CD14-positive monocyte (primary cell): ENCODE measurements at regions not wholly inside any gene's neighbourhood (a gene's known extent, or its start where the extent isn't known, plus 50 kb on each side); places are given as distances from the start of the nearest gene placed in this dataset.

Source experiments
- DNase-seq, 3 donors: peaks; one replicate each; pipeline ENCODE4 v3.0.0-alpha.2; 2011 to 2022
- H2AFZ ChIP-seq: 2 replicates; pipeline ENCODE4 v1.6.0; 2012; ENCODE audit warnings: mild to moderate bottlenecking, low read depth, low read length, inconsistent platforms; ENCODE audit not compliant: insufficient read depth, poor library complexity, severe bottlenecking
- H3K27ac ChIP-seq, 2 donors: 1 replicate in 1 of 2; 2 replicates in 1 of 2; pipeline ENCODE4 v1.5.1; 2012 to 2013; ENCODE audit warnings: low read length in 2 of 2, control low read depth in 1 of 2, inconsistent platforms in 1 of 2, low read depth in 1 of 2, mild to moderate bottlenecking in 1 of 2
- H3K27me3 ChIP-seq, 2 donors: one replicate each; pipeline versions ENCODE4 v1.6.0 to v1.6.1; 2011 to 2013; ENCODE audit warnings: low read length in 2 of 2; ENCODE audit not compliant: control insufficient read depth in 2 of 2, insufficient read depth in 2 of 2
- H3K36me3 ChIP-seq, 2 donors: replicated peaks in 1 of 2; 1 replicate in 1 of 2; 2 replicates in 1 of 2; pipeline versions ENCODE4 v1.5.1 to v1.6.1; 2012 to 2013; ENCODE audit warnings: low read length in 2 of 2, control low read depth in 1 of 2, inconsistent platforms in 1 of 2, mild to moderate bottlenecking in 1 of 2; ENCODE audit not compliant: insufficient read depth in 2 of 2, control insufficient read depth in 1 of 2
- H3K4me1 ChIP-seq, 2 donors: 1 replicate in 1 of 2; 2 replicates in 1 of 2; pipeline versions ENCODE4 v1.5.1 to v1.6.1; 2012 to 2013; ENCODE audit warnings: low read length in 2 of 2, control low read depth in 1 of 2, inconsistent platforms in 1 of 2, mild to moderate bottlenecking in 1 of 2, moderate library complexity in 1 of 2; ENCODE audit not compliant: insufficient read depth in 2 of 2, control insufficient read depth in 1 of 2
- H3K4me2 ChIP-seq: replicated peaks from 2 replicates; pipeline ENCODE3; 2012; ENCODE audit warnings: low read length, moderate library complexity, mild to moderate bottlenecking; ENCODE audit not compliant: poor library complexity, severe bottlenecking; ENCODE audit errors: extremely low read depth
- H3K4me3 ChIP-seq, 3 experiments: fragments of 200-600 bp in 1 of 3; sonication (generic) in 1 of 3; replicated peaks in 1 of 3; 1 replicate in 2 of 3; 2 replicates in 1 of 3; pipeline ENCODE4 v1.5.1; 2011 to 2013; ENCODE audit warnings: low read length in 3 of 3, mild to moderate bottlenecking in 3 of 3, control low read depth in 2 of 3, low read depth in 2 of 3, inconsistent platforms in 1 of 3, moderate library complexity in 1 of 3
- H3K79me2 ChIP-seq: 2 replicates; pipeline ENCODE4 v1.6.0; 2012; ENCODE audit warnings: mild to moderate bottlenecking, control low read depth, inconsistent platforms, low read length, moderate library complexity; ENCODE audit not compliant: insufficient read depth
- H3K9ac ChIP-seq: 2 replicates; pipeline ENCODE4 v1.6.0; 2017; ENCODE audit warnings: low read length, mild to moderate bottlenecking; ENCODE audit not compliant: insufficient read depth, poor library complexity, severe bottlenecking
- H3K9me3 ChIP-seq, 2 donors: replicated peaks in 1 of 2; 1 replicate in 1 of 2; 2 replicates in 1 of 2; pipeline versions ENCODE4 v1.5.1 to v1.6.1; 2012 to 2013; ENCODE audit warnings: low read length in 2 of 2, control low read depth in 1 of 2; ENCODE audit not compliant: control insufficient read depth in 1 of 2, insufficient read depth in 1 of 2
- H4K20me1 ChIP-seq: 2 replicates; pipeline ENCODE4 v1.6.0; 2012; ENCODE audit warnings: mild to moderate bottlenecking, low read length, control low read depth, moderate library complexity; ENCODE audit not compliant: insufficient read depth
- H3K27ac Mint-ChIP-seq, 7 donors: one replicate each; pipeline ENCODE4 v1.8.0; 2020; ENCODE audit warnings: mild to moderate bottlenecking in 7 of 7, mixed read lengths in 7 of 7, moderate library complexity in 6 of 7, inconsistent platforms in 2 of 7
- H3K27me3 Mint-ChIP-seq, 3 donors: one replicate each; pipeline ENCODE4 v1.8.0; 2021 to 2022; ENCODE audit warnings: low read depth in 3 of 3, mild to moderate bottlenecking in 3 of 3, mixed read lengths in 3 of 3, moderate library complexity in 3 of 3, inconsistent platforms in 1 of 3
- H3K36me3 Mint-ChIP-seq, 2 donors: one replicate each; pipeline ENCODE4 v1.8.0; 2020; ENCODE audit warnings: mixed read lengths in 2 of 2, inconsistent platforms in 1 of 2, mild to moderate bottlenecking in 1 of 2
- H3K4me1 Mint-ChIP-seq: one replicate; pipeline ENCODE4 v1.8.0; 2020; ENCODE audit warnings: mild to moderate bottlenecking, mixed read lengths
- H3K4me3 Mint-ChIP-seq, 2 donors: one replicate each; pipeline ENCODE4 v1.8.0; 2020; ENCODE audit warnings: mild to moderate bottlenecking in 2 of 2, mixed read lengths in 2 of 2, moderate library complexity in 1 of 2
- H3K9me3 Mint-ChIP-seq, 7 donors: one replicate each; pipeline ENCODE4 v1.8.0; 2020 to 2022; ENCODE audit warnings: mixed read lengths in 7 of 7, mild to moderate bottlenecking in 6 of 7, moderate library complexity in 6 of 7, inconsistent platforms in 2 of 7
- CTCF ChIP-seq: fragments of 200-600 bp; IDR thresholded peaks from one replicate; pipeline ENCODE4 v1.8.0; 2022; ENCODE audit warnings: antibody characterized with exemption, mild to moderate bottlenecking
- WGBS: methylation state at CpG from one replicate; pipeline ENCODE4 v1.1.5; 2013; ENCODE audit warnings: missing lambda C conversion rate; ENCODE audit not compliant: insufficient coverage; 5-methylcytosine and 5-hydroxymethylcytosine counted together
- intact Hi-C, 2 donors: fragments of 100-400 bp; cut with micrococcal nuclease; formaldehyde crosslinking; loops; one replicate each; pipeline versions ENCODE4 v1.15.0 to v1.15.1; 2023

- H3K36me3 Mint-ChIP-seq: no peaks in the 10 kb centered on the region
- H3K9me3 Mint-ChIP-seq: peaks cover 0 to 4% (median under 1%) of the 10 kb centered on the region in 7 donors
- no peaks in the 10 kb centered on the region for H3K79me2 ChIP-seq
- no peak overlapping the region for H2AFZ ChIP-seq
- no peaks in the 10 kb centered on the region for H3K27me3 ChIP-seq
- 100% methylated on average over 12 of the region's 15 CpGs for WGBS
- no peaks in the 10 kb centered on the region for H3K36me3 ChIP-seq
- intact Hi-C loops: no loop called here
- H3K4me1 ChIP-seq: no peaks in the 10 kb centered on the region
- H3K4me3 ChIP-seq: no peak overlapping the region
- no peak for DNase-seq
- no peak overlapping the region for H3K27ac Mint-ChIP-seq
- no peak overlapping the region for H3K4me2 ChIP-seq
- H3K27ac ChIP-seq: no peak overlapping the region
- H3K9me3 ChIP-seq: no peaks in the 10 kb centered on the region
- H3K4me3 Mint-ChIP-seq: no peak overlapping the region
- peaks cover 2 to 3% (median 2%) of the 10 kb centered on the region in 3 donors for H3K27me3 Mint-ChIP-seq
- H3K9ac ChIP-seq: no peak overlapping the region
- H3K4me1 Mint-ChIP-seq: no peaks in the 10 kb centered on the region
- no peaks in the 10 kb centered on the region for H4K20me1 ChIP-seq
- no peak for TF ChIP-seq CTCF
Observed at GRCh38 chr10:3404381-3404780, 231.8 kb upstream of the PITRM1 start.

GRCh38 chr10:3402187-3402751, 229.7 kb upstream of the PITRM1 start:
- Histone ChIP-seq H2AFZ (no peak overlapping the region), H3K9me3 (no peaks in the 10 kb centered on the region), H3K9ac (no peak overlapping the region), H3K79me2 (no peaks in the 10 kb centered on the region), H3K27me3 (no peaks in the 10 kb centered on the region), H3K27ac (no peak overlapping the region), H3K36me3 (no peaks in the 10 kb centered on the region), H3K4me2 (no peak overlapping the region), H4K20me1 (no peaks in the 10 kb centered on the region), H3K4me1 (no peaks in the 10 kb centered on the region), H3K4me3 (no peak overlapping the region)
- intact Hi-C loops: no loop called here
- Mint-ChIP-seq H3K27me3 (peaks cover 2 to 3% (median 3%) of the 10 kb centered on the region in 3 donors), H3K4me3 (no peak overlapping the region), H3K9me3 (peaks cover 0 to 3% (median 0%) of the 10 kb centered on the region in 7 donors), H3K27ac (no peak overlapping the region), H3K36me3 (no peaks in the 10 kb centered on the region), H3K4me1 (no peaks in the 10 kb centered on the region)
- TF ChIP-seq CTCF: no peak
- 88% methylated on average over 4 of the region's 10 CpGs for WGBS
- DNase-seq: no peak
